ENCODE measurements at regions not wholly inside any gene's neighbourhood (a gene's known extent, or its start where the extent isn't known, plus 50 kb on each side); places are given as distances from the start of the nearest gene placed in this dataset.

- TF ChIP-seq POLR2A (IDR thresholded peaks at IDR 0.05) (no peak), CTCF (IDR thresholded peaks at IDR 0.05 in 8 of 11, conservative IDR thresholded peaks at IDR 0.05 in 3 of 11) (no peak), POLR2AphosphoS5 (IDR thresholded peaks at IDR 0.05) (no peak)
These were observed 641.5 kb upstream of the EPHA6 start for GRCh38 chr3:96172917-96173316.

Measured in spleen (tissue), 7 donors.